Muscle of arm (tissue), 1 donor: ENCODE measurements at regions not wholly inside any gene's neighbourhood (a gene's known extent, or its start where the extent isn't known, plus 50 kb on each side); places are given as distances from the start of the nearest gene placed in this dataset.

ENCODE experiments used
- DNase-seq: peaks from one replicate; pipeline ENCODE4 v3.0.0-alpha.2; 2013

DNA sequence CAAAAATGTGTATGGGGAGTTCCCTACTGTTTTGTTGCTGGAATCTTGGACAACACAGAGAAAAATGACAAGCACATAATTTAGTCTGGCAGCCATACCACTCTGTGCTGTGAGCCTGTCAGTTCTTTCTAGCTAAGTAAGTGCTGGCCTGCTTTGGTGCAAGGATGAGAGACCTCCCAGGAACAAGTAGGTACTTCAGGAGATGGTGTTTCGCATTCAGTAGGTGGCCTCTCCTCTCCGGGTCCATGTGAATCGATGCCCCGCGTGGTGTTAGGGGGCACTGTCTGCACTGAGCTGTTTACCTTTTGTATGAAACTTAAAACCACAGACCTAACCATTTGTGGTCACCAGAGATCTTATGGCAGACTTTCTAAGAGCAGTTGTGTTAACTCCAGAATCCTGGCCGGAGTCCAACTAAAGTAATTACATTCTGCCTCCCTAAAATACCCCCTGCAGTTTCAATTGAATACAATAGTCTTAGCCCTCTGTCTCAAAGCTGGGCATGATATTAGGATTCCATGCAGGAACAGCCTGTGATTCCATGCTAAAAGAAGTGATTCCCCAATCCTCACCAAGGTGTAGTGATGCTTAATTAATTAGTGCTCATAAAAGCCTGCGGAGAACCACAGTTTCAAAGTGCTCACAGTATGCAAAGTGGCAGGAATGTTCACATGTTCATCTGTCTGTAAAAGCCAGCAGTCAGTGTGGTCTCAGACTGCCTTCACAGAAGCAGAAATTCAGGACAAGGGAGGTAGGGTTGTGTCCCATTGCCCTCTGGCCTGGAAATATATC lies 64.2 kb downstream of the LLPH start:
- no peak for DNase-seq

DNA sequence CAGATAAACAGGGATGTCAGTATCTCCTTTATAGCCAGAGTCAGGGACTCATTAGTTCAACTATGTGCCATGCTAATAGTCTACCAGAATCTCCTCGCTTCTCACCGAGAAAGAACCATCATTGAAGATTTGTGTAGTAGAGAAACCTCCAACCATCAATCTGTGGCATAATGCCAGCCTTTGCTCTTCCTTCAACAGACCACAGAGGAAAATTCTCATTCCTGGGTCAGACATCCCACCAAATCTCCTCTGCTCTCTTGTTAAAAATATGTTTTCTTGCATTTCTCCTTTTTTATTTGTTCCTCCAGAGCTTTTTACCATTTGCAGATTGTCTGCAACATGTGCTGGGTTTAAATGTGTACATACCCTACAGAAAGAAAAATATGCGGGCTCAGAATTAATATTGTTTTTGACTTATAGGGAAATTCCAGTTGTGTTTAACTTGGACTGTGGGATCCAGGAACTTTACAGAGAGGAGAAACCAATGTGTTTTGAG lies 64.9 kb downstream of the LLPH start:
- no peak for DNase-seq

- DNase-seq, result no peak
Observed at GRCh38 chr12:66065150-66065549, 65.4 kb downstream of the LLPH start.

GRCh38 chr12:66063916-66064315 lies 66.6 kb downstream of the LLPH start:
- DNase-seq, result no peak

DNA sequence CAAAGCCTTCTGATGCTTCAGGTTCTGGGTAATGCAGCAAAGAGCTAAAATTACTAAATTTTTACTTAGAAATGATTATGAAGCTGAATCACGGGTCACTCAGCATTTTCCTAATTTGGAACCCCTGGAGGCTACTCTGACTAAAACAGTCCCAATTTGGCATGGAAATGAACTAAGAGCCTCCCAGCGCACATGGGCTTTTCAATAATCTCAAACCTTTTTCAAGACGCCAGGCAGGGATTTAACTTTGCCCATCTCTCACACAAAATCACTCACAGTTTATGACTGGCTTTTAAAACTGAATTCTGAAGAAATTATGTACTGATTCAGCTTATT lies 68.3 kb downstream of the LLPH start:
- no peak for DNase-seq

- DNase-seq, result no peak
Observed at GRCh38 chr12:66061557-66062289, 68.8 kb downstream of the LLPH start.

- DNase-seq, result no peak
Observed at GRCh38 chr12:66061076-66061475, 69.5 kb downstream of the LLPH start.

DNA sequence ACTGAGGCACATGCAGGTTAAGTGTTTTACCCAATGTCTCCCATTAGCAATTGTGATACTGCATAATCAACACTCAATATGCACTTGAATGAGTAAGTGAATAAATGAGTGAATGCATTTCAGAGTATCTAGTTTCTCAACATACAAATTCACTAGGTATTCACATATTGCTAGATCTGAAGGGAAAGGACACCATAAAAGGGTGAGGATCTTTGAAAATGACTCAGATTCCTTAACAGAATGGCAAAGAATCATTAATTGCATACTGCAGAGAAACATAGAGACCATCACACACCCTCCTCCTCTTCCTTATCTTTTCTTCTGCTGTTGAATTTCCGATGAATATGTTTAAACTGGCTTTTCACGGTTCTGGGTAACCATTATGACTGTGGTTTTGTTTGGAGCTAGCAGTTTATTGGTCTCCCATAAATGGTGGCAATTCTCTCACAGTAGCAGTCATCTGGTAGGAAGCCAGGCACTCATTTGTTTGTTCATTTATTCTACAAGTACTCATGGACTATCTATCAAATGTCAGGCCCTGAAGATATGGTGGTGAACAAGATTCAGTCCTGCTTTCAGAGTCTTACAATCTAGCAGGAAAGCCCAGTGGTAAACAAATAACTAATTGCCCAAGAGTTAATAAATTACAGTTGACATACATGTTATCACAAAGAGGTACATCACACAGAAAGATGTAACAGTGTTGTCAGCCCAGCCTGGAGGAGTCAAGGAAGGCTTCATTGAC lies 70.2 kb downstream of the LLPH start:
- no peak for DNase-seq

- DNase-seq, result no peak
Observed at GRCh38 chr12:66059666-66060065, 70.9 kb downstream of the LLPH start.

DNA sequence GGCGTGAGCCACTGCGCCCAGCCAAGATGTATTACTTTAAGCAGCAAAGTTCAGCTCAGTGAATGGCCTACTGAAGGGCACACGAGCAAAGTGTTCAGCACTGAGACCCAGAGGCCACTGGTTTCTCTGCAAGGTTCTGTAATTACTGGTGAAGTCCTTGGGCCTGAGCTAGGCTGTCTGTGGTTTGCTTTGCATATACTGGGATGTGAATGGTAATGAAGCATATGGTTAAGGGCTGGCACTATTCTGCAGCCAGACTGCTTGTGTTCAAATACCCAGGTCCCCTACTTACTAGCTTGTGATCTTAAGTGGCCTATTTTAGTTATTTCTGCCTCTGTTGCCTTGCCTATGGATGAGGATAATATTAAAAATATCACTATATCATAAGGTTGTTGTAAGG lies 72.0 kb downstream of the LLPH start:
- no peak for DNase-seq

- DNase-seq, result no peak
Observed at GRCh38 chr12:66055837-66056319, 74.7 kb downstream of the LLPH start.

DNA sequence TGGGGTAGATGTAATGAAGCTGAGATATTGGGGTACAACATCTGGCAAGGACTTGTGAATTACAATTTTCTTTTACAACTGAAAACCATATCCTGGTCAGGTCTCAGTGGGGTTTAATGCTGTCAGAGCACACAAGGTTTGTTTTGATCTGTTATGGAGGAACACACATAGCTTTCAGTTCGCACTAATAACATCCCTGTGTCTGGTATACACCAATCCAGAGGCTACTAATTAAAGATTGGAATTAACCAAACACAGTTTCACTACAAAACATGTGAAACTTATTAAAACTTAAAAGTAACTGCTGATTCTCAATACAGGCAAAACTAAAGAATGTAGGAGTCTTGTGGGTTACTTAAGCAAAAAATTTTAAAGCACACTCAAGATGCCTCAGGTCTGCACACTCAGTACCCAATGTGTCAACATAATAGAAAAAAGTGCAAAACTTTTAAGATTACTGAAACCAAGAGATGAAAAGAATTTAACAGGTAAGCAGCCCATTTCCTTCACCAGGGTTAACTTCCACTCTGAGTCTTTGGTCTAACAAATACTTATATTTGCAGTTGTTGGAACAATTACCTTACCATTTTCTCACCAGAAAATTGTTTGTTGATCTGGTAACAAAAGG lies 77.4 kb downstream of the LLPH start:
- DNase-seq, result no peak

DNA sequence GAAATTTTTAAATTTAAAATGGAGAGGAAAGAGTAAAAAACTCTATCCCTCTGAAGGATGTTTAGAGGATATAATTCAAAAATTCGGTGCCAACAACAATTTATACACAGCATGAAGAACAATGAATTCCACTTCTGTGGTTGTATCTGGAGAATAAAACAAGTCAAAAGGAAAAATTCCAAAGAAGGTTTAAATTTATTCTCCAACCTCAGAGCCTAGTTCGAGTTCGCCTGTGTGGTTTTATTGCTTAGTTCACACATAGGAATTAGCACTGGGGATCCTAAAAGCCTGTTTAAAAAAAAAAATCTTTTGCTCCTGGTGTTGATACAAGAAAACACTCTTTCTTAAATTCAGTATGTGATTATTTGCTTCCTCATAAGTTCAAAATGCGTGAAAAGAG lies 79.2 kb downstream of the LLPH start:
- DNase-seq, result no peak

DNA sequence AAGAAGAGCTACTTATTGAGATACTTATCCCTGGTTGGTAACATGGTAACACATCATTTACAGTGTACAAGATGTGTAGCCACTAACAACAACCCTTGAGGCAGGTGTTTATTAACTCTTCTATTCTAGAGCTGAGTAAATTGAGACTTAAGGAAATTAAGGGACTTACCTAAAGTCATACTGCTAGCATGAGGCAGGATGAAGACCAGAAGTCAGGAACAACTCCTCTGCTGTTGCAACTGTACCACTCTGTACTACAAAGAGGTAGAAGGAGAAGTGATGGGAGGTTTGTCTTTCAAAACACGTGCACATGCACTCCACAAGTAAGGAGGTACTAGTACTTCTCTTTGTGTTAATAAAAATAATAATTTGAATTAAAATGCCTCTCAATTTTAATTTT lies 79.9 kb downstream of the LLPH start:
- no peak for DNase-seq

GRCh38 chr12:66050283-66050576 lies 80.3 kb downstream of the LLPH start:
- no peak for DNase-seq

GRCh38 chr12:66049538-66050282 lies 80.8 kb downstream of the LLPH start:
- DNase-seq, result no peak

GRCh38 chr12:66048835-66049537 lies 81.6 kb downstream of the LLPH start:
- DNase-seq, result no peak

DNA sequence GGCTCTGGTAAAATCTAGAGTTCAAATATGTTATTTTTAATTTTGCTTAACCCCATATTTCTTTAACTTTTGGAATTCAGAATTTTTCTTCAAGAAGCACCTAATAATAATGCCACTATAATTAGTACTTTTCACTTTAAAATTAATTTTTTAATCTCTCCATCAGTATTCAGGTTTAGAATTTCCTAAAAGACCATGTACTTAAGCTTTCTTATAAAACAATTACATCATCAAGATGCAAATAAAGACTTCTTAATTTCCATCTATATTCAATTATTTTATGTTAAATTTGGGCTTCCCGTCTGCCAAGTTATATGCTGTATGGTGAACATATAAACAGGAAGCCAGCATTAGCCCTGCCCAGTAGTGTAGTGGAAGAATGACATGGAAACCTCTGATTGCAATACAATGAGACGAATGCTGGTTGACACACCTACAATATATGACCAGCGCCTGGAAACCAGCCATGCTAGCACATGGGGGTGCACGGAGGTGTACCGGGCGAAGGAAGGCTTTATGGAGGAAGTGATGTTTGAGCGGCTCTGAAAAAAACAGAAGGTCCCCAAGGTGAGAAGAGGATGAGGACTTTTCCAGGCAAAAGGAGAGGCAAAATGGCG lies 82.2 kb downstream of the LLPH start:
- DNase-seq, result no peak

- DNase-seq, result no peak
Observed at GRCh38 chr12:66047411-66048021, 83.0 kb downstream of the LLPH start.

DNA sequence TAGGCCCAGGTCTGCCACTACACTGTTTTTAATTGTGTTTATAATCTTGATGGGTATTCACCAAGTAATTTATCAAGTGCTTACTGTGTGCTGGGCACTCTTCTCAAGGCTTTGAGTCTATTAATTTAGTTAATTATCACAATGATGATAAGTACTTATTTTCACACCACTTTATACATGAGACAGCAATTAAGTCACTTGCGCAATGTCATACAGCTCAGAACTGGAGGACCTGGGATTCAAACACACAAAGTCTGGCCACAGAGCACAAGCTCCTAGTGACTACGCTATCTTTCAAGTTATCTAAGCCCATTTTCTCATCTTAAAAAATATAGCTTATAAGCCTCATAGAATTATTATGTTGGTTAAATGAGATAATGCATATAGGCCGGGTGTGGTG lies 85.0 kb downstream of the LLPH start:
- no peak for DNase-seq
